ENCODE measurements at regions not wholly inside any gene's neighbourhood (a gene's known extent, or its start where the extent isn't known, plus 50 kb on each side); places are given as distances from the start of the nearest gene placed in this dataset.

GRCh38 chr10:4710858-4711257 lies 115.1 kb upstream of the AKR1E2 start:
- TF ChIP-seq, protein P1, sequence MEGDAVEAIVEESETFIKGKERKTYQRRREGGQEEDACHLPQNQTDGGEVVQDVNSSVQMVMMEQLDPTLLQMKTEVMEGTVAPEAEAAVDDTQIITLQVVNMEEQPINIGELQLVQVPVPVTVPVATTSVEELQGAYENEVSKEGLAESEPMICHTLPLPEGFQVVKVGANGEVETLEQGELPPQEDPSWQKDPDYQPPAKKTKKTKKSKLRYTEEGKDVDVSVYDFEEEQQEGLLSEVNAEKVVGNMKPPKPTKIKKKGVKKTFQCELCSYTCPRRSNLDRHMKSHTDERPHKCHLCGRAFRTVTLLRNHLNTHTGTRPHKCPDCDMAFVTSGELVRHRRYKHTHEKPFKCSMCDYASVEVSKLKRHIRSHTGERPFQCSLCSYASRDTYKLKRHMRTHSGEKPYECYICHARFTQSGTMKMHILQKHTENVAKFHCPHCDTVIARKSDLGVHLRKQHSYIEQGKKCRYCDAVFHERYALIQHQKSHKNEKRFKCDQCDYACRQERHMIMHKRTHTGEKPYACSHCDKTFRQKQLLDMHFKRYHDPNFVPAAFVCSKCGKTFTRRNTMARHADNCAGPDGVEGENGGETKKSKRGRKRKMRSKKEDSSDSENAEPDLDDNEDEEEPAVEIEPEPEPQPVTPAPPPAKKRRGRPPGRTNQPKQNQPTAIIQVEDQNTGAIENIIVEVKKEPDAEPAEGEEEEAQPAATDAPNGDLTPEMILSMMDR (IDR thresholded peaks at IDR 0.05): no peak
- no peak for TF ChIP-seq POLR2AphosphoS5 (IDR thresholded peaks at IDR 0.05)

Data from sigmoid colon (tissue), 4 donors.